ENCODE measurements at regions not wholly inside any gene's neighbourhood (a gene's known extent, or its start where the extent isn't known, plus 50 kb on each side); places are given as distances from the start of the nearest gene placed in this dataset.

- CTCF ChIA-PET: no interaction called here
- H3K27ac Mint-ChIP-seq: no peak overlapping the region
- DNase-seq: no peak
Observed at GRCh38 chr6:145332011-145332410, 403.3 kb downstream of the EPM2A start.

GRCh38 chr6:145336119-145336518 lies 399.2 kb downstream of the EPM2A start:
- intact Hi-C loops (cut with micrococcal nuclease): no loop called here
- Mint-ChIP-seq H3K4me3 (no peak overlapping the region), H3K27ac (no peak overlapping the region), H3K36me3 (no peaks in the 10 kb centered on the region), H3K27me3 (no peaks in the 10 kb centered on the region), H3K4me1 (ENCODE audit: low read depth) (no peaks in the 10 kb centered on the region), H3K9me3 (no peaks in the 10 kb centered on the region)
- ChIA-PET CTCF (no interaction called here), POLR2A (no interaction called here)
- no peak for DNase-seq

More at GRCh38 chr6:145332011-145332410, 403.3 kb downstream of the EPM2A start:
- intact Hi-C loops (cut with micrococcal nuclease): no loop called here
- Mint-ChIP-seq H3K27me3 (peaks cover 2% of the 10 kb centered on the region), H3K9me3 (no peaks in the 10 kb centered on the region), H3K4me1 (ENCODE audit: low read depth) (no peaks in the 10 kb centered on the region), H3K4me3 (no peak overlapping the region), H3K36me3 (no peaks in the 10 kb centered on the region)
- POLR2A ChIA-PET: no interaction called here

- no peaks in the 10 kb centered on the region for H3K9me3 Mint-ChIP-seq
- POLR2A ChIA-PET: no interaction called here
- intact Hi-C loops (cut with micrococcal nuclease): no loop called here
Observed at GRCh38 chr6:145339089-145339488, 396.2 kb downstream of the EPM2A start.

GRCh38 chr6:145340256-145340655 lies 395.1 kb downstream of the EPM2A start:
- POLR2A ChIA-PET: no interaction called here
- intact Hi-C loops (cut with micrococcal nuclease): no loop called here
- H3K27me3 Mint-ChIP-seq: no peaks in the 10 kb centered on the region
- no peaks in the 10 kb centered on the region for H3K36me3 Mint-ChIP-seq
- CTCF ChIA-PET: no interaction called here
- no peaks in the 10 kb centered on the region for H3K9me3 Mint-ChIP-seq
- no peak overlapping the region for H3K4me3 Mint-ChIP-seq
- H3K4me1 Mint-ChIP-seq (ENCODE audit: low read depth): no peaks in the 10 kb centered on the region
- no peak overlapping the region for H3K27ac Mint-ChIP-seq
- DNase-seq: no peak

More at GRCh38 chr6:145339089-145339488, 396.2 kb downstream of the EPM2A start:
- no peak overlapping the region for H3K4me3 Mint-ChIP-seq
- H3K27me3 Mint-ChIP-seq: no peaks in the 10 kb centered on the region
- no peaks in the 10 kb centered on the region for H3K36me3 Mint-ChIP-seq
- CTCF ChIA-PET: no interaction called here
- no peaks in the 10 kb centered on the region for H3K4me1 Mint-ChIP-seq (ENCODE audit: low read depth)
- no peak for DNase-seq
- no peak overlapping the region for H3K27ac Mint-ChIP-seq

- DNase-seq: no peak
- Mint-ChIP-seq H3K4me1 (ENCODE audit: low read depth) (no peaks in the 10 kb centered on the region), H3K27ac (no peak overlapping the region), H3K36me3 (no peaks in the 10 kb centered on the region), H3K9me3 (no peaks in the 10 kb centered on the region), H3K27me3 (peaks cover 3% of the 10 kb centered on the region), H3K4me3 (no peak overlapping the region)
- intact Hi-C loops (cut with micrococcal nuclease): no loop called here
- POLR2A ChIA-PET: no interaction called here
- CTCF ChIA-PET: no interaction called here
Observed at GRCh38 chr6:145345094-145345493, 390.2 kb downstream of the EPM2A start.

GRCh38 chr6:145347216-145347615 lies 388.1 kb downstream of the EPM2A start:
- H3K36me3 Mint-ChIP-seq: no peaks in the 10 kb centered on the region
- H3K4me3 Mint-ChIP-seq: no peak overlapping the region
- no peaks in the 10 kb centered on the region for H3K9me3 Mint-ChIP-seq
- ChIA-PET CTCF (no interaction called here), POLR2A (no interaction called here)
- peaks cover 3% of the 10 kb centered on the region for H3K27me3 Mint-ChIP-seq
- no peaks in the 10 kb centered on the region for H3K4me1 Mint-ChIP-seq (ENCODE audit: low read depth)
- no peak for DNase-seq
- H3K27ac Mint-ChIP-seq: no peak overlapping the region
- intact Hi-C loops (cut with micrococcal nuclease): no loop called here

GRCh38 chr6:145349950-145350510 lies 385.3 kb downstream of the EPM2A start:
- H3K4me3 Mint-ChIP-seq: no peak overlapping the region
- CTCF ChIA-PET: no interaction called here
- DNase-seq: no peak
- H3K27ac Mint-ChIP-seq: no peak overlapping the region
- H3K36me3 Mint-ChIP-seq: no peaks in the 10 kb centered on the region
- no peaks in the 10 kb centered on the region for H3K9me3 Mint-ChIP-seq
- intact Hi-C loops (cut with micrococcal nuclease): no loop called here
- POLR2A ChIA-PET: no interaction called here
- peaks cover 3% of the 10 kb centered on the region for H3K27me3 Mint-ChIP-seq
- no peaks in the 10 kb centered on the region for H3K4me1 Mint-ChIP-seq (ENCODE audit: low read depth)

- Mint-ChIP-seq H3K9me3 (no peaks in the 10 kb centered on the region), H3K4me3 (no peak overlapping the region), H3K36me3 (no peaks in the 10 kb centered on the region), H3K27ac (no peak overlapping the region), H3K4me1 (ENCODE audit: low read depth) (no peaks in the 10 kb centered on the region), H3K27me3 (peaks cover 3% of the 10 kb centered on the region)
- ChIA-PET CTCF (no interaction called here), POLR2A (no interaction called here)
- DNase-seq: no peak
- intact Hi-C loops (cut with micrococcal nuclease): no loop called here
Observed at GRCh38 chr6:145350928-145351327, 384.4 kb downstream of the EPM2A start.

GRCh38 chr6:145352382-145353080 lies 382.8 kb downstream of the EPM2A start:
- H3K4me3 Mint-ChIP-seq: no peak overlapping the region
- H3K4me1 Mint-ChIP-seq (ENCODE audit: low read depth): no peaks in the 10 kb centered on the region
- peaks cover 1% of the 10 kb centered on the region for H3K27me3 Mint-ChIP-seq
- intact Hi-C loops (cut with micrococcal nuclease): no loop called here
- ChIA-PET POLR2A (no interaction called here), CTCF (interaction anchor here (0.6 kb wide), 1 partner anchor 34 kb away, joined by 4 read pairs; no protein-coding TSS in a partner anchor)
- H3K27ac Mint-ChIP-seq: no peak overlapping the region
- no peaks in the 10 kb centered on the region for H3K9me3 Mint-ChIP-seq
- no peak for DNase-seq
- H3K36me3 Mint-ChIP-seq: no peaks in the 10 kb centered on the region

- intact Hi-C loops (cut with micrococcal nuclease): no loop called here
- DNase-seq: no peak
- ChIA-PET CTCF (no interaction called here), POLR2A (no interaction called here)
- H3K4me3 Mint-ChIP-seq: no peak overlapping the region
- H3K27me3 Mint-ChIP-seq: peaks cover 12% of the 10 kb centered on the region
- no peaks in the 10 kb centered on the region for H3K4me1 Mint-ChIP-seq (ENCODE audit: low read depth)
- H3K9me3 Mint-ChIP-seq: no peaks in the 10 kb centered on the region
- no peak overlapping the region for H3K27ac Mint-ChIP-seq
- H3K36me3 Mint-ChIP-seq: no peaks in the 10 kb centered on the region
Observed at GRCh38 chr6:145360865-145361264, 374.5 kb downstream of the EPM2A start.

GRCh38 chr6:145367149-145367548 lies 368.2 kb downstream of the EPM2A start:
- DNase-seq: no peak
- intact Hi-C loops (cut with micrococcal nuclease): no loop called here
- CTCF ChIA-PET: no interaction called here
- Mint-ChIP-seq H3K9me3 (no peaks in the 10 kb centered on the region), H3K4me1 (ENCODE audit: low read depth) (peaks cover 3% of the 10 kb centered on the region), H3K36me3 (no peaks in the 10 kb centered on the region), H3K4me3 (no peak overlapping the region), H3K27ac (no peak overlapping the region), H3K27me3 (no peaks in the 10 kb centered on the region)
- POLR2A ChIA-PET: no interaction called here

GRCh38 chr6:145368075-145368474 lies 367.2 kb downstream of the EPM2A start:
- no peak overlapping the region for H3K4me3 Mint-ChIP-seq
- H3K27me3 Mint-ChIP-seq: no peaks in the 10 kb centered on the region
- no peak overlapping the region for H3K27ac Mint-ChIP-seq
- no peak for DNase-seq
- intact Hi-C loops (cut with micrococcal nuclease): no loop called here
- POLR2A ChIA-PET: no interaction called here
- H3K36me3 Mint-ChIP-seq: no peaks in the 10 kb centered on the region
- H3K4me1 Mint-ChIP-seq (ENCODE audit: low read depth): peaks cover 11% of the 10 kb centered on the region
- no peaks in the 10 kb centered on the region for H3K9me3 Mint-ChIP-seq
- CTCF ChIA-PET: no interaction called here

- H3K27me3 Mint-ChIP-seq: no peaks in the 10 kb centered on the region
- no peaks in the 10 kb centered on the region for H3K9me3 Mint-ChIP-seq
- CTCF ChIA-PET: no interaction called here
- no peaks in the 10 kb centered on the region for H3K36me3 Mint-ChIP-seq
- intact Hi-C loops (cut with micrococcal nuclease): loop anchor here (10.0 kb wide), 2 partner anchors 364 to 594 kb away; partner anchors contain the start of genes EPM2A and SHPRH
- no peak overlapping the region for H3K4me3 Mint-ChIP-seq
- H3K4me1 Mint-ChIP-seq (ENCODE audit: low read depth): peaks cover 15% of the 10 kb centered on the region
- no peak for DNase-seq
- H3K27ac Mint-ChIP-seq: no peak overlapping the region
- POLR2A ChIA-PET: no interaction called here
Observed at GRCh38 chr6:145370559-145370958, 364.8 kb downstream of the EPM2A start.

All from activated CD4-positive, alpha-beta memory T cell treated with anti-CD3 and anti-CD28 coated beads for 36 hours (primary cell).